K562 (cell line): ENCODE measurements at regions not wholly inside any gene's neighbourhood (a gene's known extent, or its start where the extent isn't known, plus 50 kb on each side); places are given as distances from the start of the nearest gene placed in this dataset.

ENCODE experiments used
- ATAC-seq: fragments of 200-7000 bp; cut with Tn5 transposase; 3 replicates; pipeline ENCODE4 v1.9.1; 2020; ENCODE audit warnings: moderate library complexity
- BruUV-seq: library from RNA; stranded (reverse); fragments of 400-500 nt; replicated peaks from 2 replicates; lab custom pipeline; 2021; lab: Mats Ljungman, UMichigan
- CTCF ChIA-PET: fragments of 300-600 bp; formaldehyde crosslinking; extraction: SDS; loops from one replicate; lab custom pipeline; 2021; ENCODE audit warnings: low intra/inter-chr PET ratio; lab: Yijun Ruan, JAX
- POLR2A ChIA-PET: fragments of 300-600, 350-650 bp; sonication (Branson Sonifier 250); formaldehyde crosslinking; extraction: SDS; loops from one replicate; lab custom pipeline; 2021; ENCODE audit warnings: antibody characterized with exemption, inconsistent platforms; lab: Yijun Ruan, JAX
- DNase-seq, 4 experiments: peaks; one replicate each; pipeline versions ENCODE4 v3.0.0 to v3.0.0-alpha.2; 2011 to 2018; ENCODE audit warnings: low spot score in 3 of 4, mixed read lengths in 3 of 4; ENCODE audit errors: extremely low read depth in 1 of 4
- FAIRE-seq: peaks from 2 replicates; lab custom pipeline; 2011; peaks lifted over from hg19 to GRCh38; lab: Jason Lieb, UNC
- H2AFZ ChIP-seq: 2 replicates; pipeline ENCODE4 v1.6.0; 2011; ENCODE audit warnings: low read depth, low read length, control low read depth, inconsistent platforms
- H3K27ac ChIP-seq: fragments of 200-600 bp; 3 replicates; pipeline ENCODE4 v1.8.0; 2011; ENCODE audit warnings: low read depth, mild to moderate bottlenecking, control low read depth, inconsistent platforms, low read length, moderate library complexity, mixed read lengths; ENCODE audit errors: extremely low read depth
- H3K27me3 ChIP-seq, 2 experiments: fragments of 300-600 bp in 1 of 2; 2 replicates in 1 of 2; 3 replicates in 1 of 2; pipeline versions ENCODE4 v1.6.0 to v1.8.0; 2011; ENCODE audit warnings: inconsistent platforms in 2 of 2, low read length in 2 of 2, mild to moderate bottlenecking in 1 of 2, mixed read lengths in 1 of 2, moderate library complexity in 1 of 2; ENCODE audit not compliant: control insufficient read depth in 2 of 2, insufficient read depth in 2 of 2
- H3K36me3 ChIP-seq: fragments of 300-600 bp; 3 replicates; pipeline ENCODE4 v1.8.0; 2011; ENCODE audit warnings: mild to moderate bottlenecking, low read length, inconsistent platforms; ENCODE audit not compliant: control insufficient read depth, insufficient read depth
- H3K4me1 ChIP-seq, 2 experiments: fragments of 200-600 bp in 1 of 2; replicated peaks in 1 of 2; 2 replicates in 1 of 2; 3 replicates in 1 of 2; pipeline versions ENCODE4 v1.5.1 to v1.8.0; 2011; ENCODE audit warnings: inconsistent platforms in 2 of 2, low read length in 2 of 2, mild to moderate bottlenecking in 1 of 2, mixed read lengths in 1 of 2, moderate library complexity in 1 of 2; ENCODE audit not compliant: control insufficient read depth in 2 of 2, insufficient read depth in 2 of 2
- H3K4me2 ChIP-seq: 2 replicates; pipeline ENCODE4 v1.6.1; 2011; ENCODE audit warnings: low read length, control low read depth, inconsistent platforms, mixed read lengths; ENCODE audit not compliant: insufficient read depth
- H3K4me3 ChIP-seq: fragments of 200-600 bp; sonication (generic), shearing (Covaris generic); 2 replicates; pipeline ENCODE4 v1.5.1; 2016; ENCODE audit warnings: control low read depth, inconsistent platforms
- H3K79me2 ChIP-seq: fragments of 200-600 bp; 3 replicates; pipeline ENCODE4 v1.8.0; 2011; ENCODE audit warnings: low read length, inconsistent platforms; ENCODE audit not compliant: control insufficient read depth, insufficient read depth
- H3K9ac ChIP-seq, 2 experiments: 2 replicates each; pipeline versions ENCODE4 v1.6.0 to v1.6.1; 2011; ENCODE audit warnings: low read depth in 2 of 2, low read length in 2 of 2, control low read depth in 1 of 2, inconsistent platforms in 1 of 2, mild to moderate bottlenecking in 1 of 2, mixed read lengths in 1 of 2; ENCODE audit not compliant: insufficient read depth in 1 of 2
- H3K9me1 ChIP-seq: one replicate; pipeline ENCODE4 v1.6.0; 2011; ENCODE audit warnings: inconsistent platforms, mild to moderate bottlenecking, low read length, moderate library complexity; ENCODE audit not compliant: control insufficient read depth, insufficient read depth
- H3K9me3 ChIP-seq: replicated peaks from 2 replicates; pipeline ENCODE4 v1.5.1; 2011; ENCODE audit warnings: low read depth, low read length, inconsistent platforms; ENCODE audit not compliant: control insufficient read depth, insufficient read depth
- H4K20me1 ChIP-seq: replicated peaks from 2 replicates; pipeline ENCODE4 v1.6.1; 2011; ENCODE audit warnings: low read length, inconsistent platforms, mixed read lengths; ENCODE audit not compliant: control insufficient read depth, insufficient read depth
- ARHGAP35 ChIP-seq: fragments of 450-650 bp; IDR thresholded peaks from 2 replicates; pipeline ENCODE4 v1.6.1; 2018; ENCODE audit not compliant: partially characterized antibody
- CCNT2 ChIP-seq: IDR thresholded peaks from 2 replicates; pipeline ENCODE4 v1.6.1; 2011; ENCODE audit warnings: borderline replicate concordance, low read depth, mild to moderate bottlenecking, moderate library complexity, mixed read lengths, low read length; ENCODE audit not compliant: insufficient read length; ENCODE audit errors: extremely low read depth
- CREB1 ChIP-seq, 2 experiments: sonication (generic) in 1 of 2; formaldehyde crosslinking in 1 of 2; IDR thresholded peaks; 2 replicates each; pipeline versions ENCODE4 v1.6.1 to v1.8.0; 2012 to 2022; ENCODE audit warnings: inconsistent platforms in 1 of 2, mild to moderate bottlenecking in 1 of 2, missing genetic modification reagents in 1 of 2, moderate library complexity in 1 of 2
- E2F3 ChIP-seq: fragments of 250-450 bp; sonication (Bioruptor Pico); IDR thresholded peaks from 2 replicates; pipeline ENCODE4 v1.4.0; 2020; ENCODE audit warnings: mild to moderate bottlenecking
- FOXK2 ChIP-seq, 2 experiments: fragments of 450-650 bp; IDR thresholded peaks in 1 of 2; conservative IDR thresholded peaks in 1 of 2; 2 replicates each; pipeline ENCODE4 v1.6.1; 2016; ENCODE audit warnings: low read depth in 2 of 2, mild to moderate bottlenecking in 1 of 2
- GABPA ChIP-seq: fragments of 200-800 bp; sonication (Bioruptor generic); conservative IDR thresholded peaks from 2 replicates; pipeline ENCODE4 v1.6.1; 2016; ENCODE audit warnings: low read depth, missing genetic modification characterization, missing compliant biosample characterization
- L3MBTL2 ChIP-seq: fragments of 450-650 bp; IDR thresholded peaks from 2 replicates; pipeline ENCODE4 v1.6.1; 2016; ENCODE audit warnings: mild to moderate bottlenecking, moderate library complexity
- NELFE ChIP-seq: IDR thresholded peaks from 2 replicates; pipeline ENCODE4 v1.6.1; 2011; ENCODE audit warnings: mild to moderate bottlenecking; ENCODE audit not compliant: insufficient read depth, insufficient read length
- NRF1 ChIP-seq, 2 experiments: fragments of 450-650 bp; IDR thresholded peaks in 1 of 2; conservative IDR thresholded peaks in 1 of 2; 2 replicates each; pipeline ENCODE4 v1.6.1; 2014; ENCODE audit warnings: mild to moderate bottlenecking in 2 of 2
- POU5F1 ChIP-seq: fragments of 150-350 bp; IDR thresholded peaks from 2 replicates; pipeline ENCODE4 v1.6.1; 2014; ENCODE audit warnings: borderline replicate concordance, low read length, low read depth, mild to moderate bottlenecking; ENCODE audit not compliant: partially characterized antibody
- RBM14 ChIP-seq: fragments of 200-400 bp; formaldehyde crosslinking; IDR thresholded peaks from 2 replicates; pipeline ENCODE4 v1.6.1; 2018; ENCODE audit warnings: low read depth, mild to moderate bottlenecking, low read length, moderate library complexity, borderline replicate concordance; ENCODE audit not compliant: insufficient read depth
- TCF7 ChIP-seq: sonication (generic); IDR thresholded peaks from 2 replicates; pipeline ENCODE4 v1.6.1; 2016; ENCODE audit warnings: antibody characterized with exemption, borderline replicate concordance
- ZBTB1 ChIP-seq: sonication (generic); formaldehyde crosslinking; IDR thresholded peaks from 2 replicates; pipeline ENCODE4 v1.8.1; 2023; ENCODE audit warnings: missing genetic modification reagents, low read depth, mild to moderate bottlenecking, borderline replicate concordance
- ZNF507 ChIP-seq: conservative IDR thresholded peaks from 2 replicates; pipeline ENCODE4 v1.6.1; 2017; ENCODE audit warnings: missing genetic modification characterization, missing compliant biosample characterization
- ZNF561 ChIP-seq: fragments of 450-650 bp; formaldehyde crosslinking; conservative IDR thresholded peaks from 2 replicates; pipeline ENCODE4 v1.4.0; 2020; ENCODE audit warnings: mild to moderate bottlenecking, moderate library complexity
- WGBS: fragments of 100-300 bp; shearing (Covaris generic); methylation state at CpG from one replicate; pipeline ENCODE4 v1.1.6; 2016; ENCODE audit warnings: low coverage, mixed read lengths; ENCODE audit not compliant: insufficient coverage; ENCODE audit errors: missing lambda C conversion rate; 5-methylcytosine and 5-hydroxymethylcytosine counted together
- in situ Hi-C: fragments of 300-500 bp; cut with MboI; formaldehyde crosslinking; loops from 4 replicates; pipeline ENCODE4 v1.15.0; 2018; ENCODE audit warnings: inconsistent platforms, mixed read lengths
- intact Hi-C: fragments of 100-400 bp; cut with micrococcal nuclease; formaldehyde crosslinking; loops from 2 replicates; pipeline ENCODE4 v1.14.2; 2022
- TF ChIP-seq, protein P1 (sequence below), 2 experiments: fragments of 450-650 bp; conservative IDR thresholded peaks; 2 replicates each; pipeline ENCODE4 v1.6.1; 2017; ENCODE audit warnings: mild to moderate bottlenecking in 2 of 2, moderate library complexity in 2 of 2
- TF ChIP-seq, protein P2 (sequence below): fragments of 250-450 bp; sonication (Bioruptor Pico); IDR thresholded peaks from 2 replicates; pipeline ENCODE4 v1.4.0; 2020; ENCODE audit warnings: borderline replicate concordance
- TF ChIP-seq, protein P3 (sequence below): IDR thresholded peaks from 2 replicates; pipeline ENCODE4 v1.6.1; 2011; ENCODE audit warnings: borderline replicate concordance, low read depth, mild to moderate bottlenecking, moderate library complexity, low read length; ENCODE audit not compliant: insufficient read depth, poor library complexity, severe bottlenecking

DNA sequence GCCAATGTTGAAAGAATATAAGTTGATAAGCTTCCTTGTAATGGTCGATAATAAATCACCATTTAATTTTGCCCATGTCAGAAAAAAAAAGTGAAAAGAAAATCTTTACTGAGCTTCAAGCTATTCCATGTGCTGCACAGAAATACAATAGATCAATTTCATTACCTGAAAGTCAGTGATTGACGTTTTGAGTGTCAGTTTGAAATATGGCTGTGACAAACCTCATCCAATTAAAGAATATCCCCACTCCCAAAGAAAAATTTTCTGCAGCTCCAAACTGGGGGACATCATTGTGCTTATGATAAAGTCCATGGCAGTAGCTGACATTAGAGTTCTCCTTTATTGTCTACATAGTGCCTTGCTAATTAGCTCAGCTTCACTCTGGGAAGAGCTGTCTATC is 184.8 kb upstream of the RPRM start:
- Histone ChIP-seq H3K4me2 (no peak overlapping the region), H3K9me1 (no peaks in the 10 kb centered on the region), H3K36me3 (no peaks in the 10 kb centered on the region), H3K27me3 (no peaks in the 10 kb centered on the region), H3K9ac (no peak overlapping the region), H3K4me1 (no peaks in the 10 kb centered on the region), H3K9me3 (no peaks in the 10 kb centered on the region; the same call in none of the 2 replicates), H3K79me2 (no peaks in the 10 kb centered on the region), H4K20me1 (no peaks in the 10 kb centered on the region), H3K27ac (no peak overlapping the region), H3K4me3 (no peak overlapping the region), H2AFZ (no peak overlapping the region)
- in situ Hi-C loops (no loop called here), intact Hi-C loops (no loop called here)
- FAIRE-seq (no peak), DNase-seq (no peak), ATAC-seq (no peak)
- no TSS peak for BruUV-seq
- POLR2A ChIA-PET: no interaction called here
- 0% methylated on average over 2 of the region's 2 CpGs for WGBS
- CTCF ChIA-PET: no interaction called here
- TF ChIP-seq L3MBTL2 (no peak), CREB1 (IDR thresholded peaks at IDR 0.05) (no peak), CREB1 (CRISPR knock-in tag; IDR thresholded peaks at IDR 0.05) (no peak), POU5F1 (no peak), GABPA (tag) (no peak), ARHGAP35 (no peak), CCNT2 (no peak), E2F3 (CRISPR knock-in tag) (no peak), TCF7 (no peak), ZBTB1 (CRISPR knock-in tag) (no peak), ZNF507 (tag) (no peak), FOXK2 (conservative IDR thresholded peaks at IDR 0.05 in 1 of 2, IDR thresholded peaks at IDR 0.05 in 1 of 2; ENCODE audit: low read depth in 2 of 2) (no peak), RBM14 (no peak), ZNF561 (no peak), NRF1 (conservative IDR thresholded peaks at IDR 0.05 in 1 of 2, IDR thresholded peaks at IDR 0.05 in 1 of 2) (no peak), NELFE (no peak)
- TF ChIP-seq, protein P1, sequence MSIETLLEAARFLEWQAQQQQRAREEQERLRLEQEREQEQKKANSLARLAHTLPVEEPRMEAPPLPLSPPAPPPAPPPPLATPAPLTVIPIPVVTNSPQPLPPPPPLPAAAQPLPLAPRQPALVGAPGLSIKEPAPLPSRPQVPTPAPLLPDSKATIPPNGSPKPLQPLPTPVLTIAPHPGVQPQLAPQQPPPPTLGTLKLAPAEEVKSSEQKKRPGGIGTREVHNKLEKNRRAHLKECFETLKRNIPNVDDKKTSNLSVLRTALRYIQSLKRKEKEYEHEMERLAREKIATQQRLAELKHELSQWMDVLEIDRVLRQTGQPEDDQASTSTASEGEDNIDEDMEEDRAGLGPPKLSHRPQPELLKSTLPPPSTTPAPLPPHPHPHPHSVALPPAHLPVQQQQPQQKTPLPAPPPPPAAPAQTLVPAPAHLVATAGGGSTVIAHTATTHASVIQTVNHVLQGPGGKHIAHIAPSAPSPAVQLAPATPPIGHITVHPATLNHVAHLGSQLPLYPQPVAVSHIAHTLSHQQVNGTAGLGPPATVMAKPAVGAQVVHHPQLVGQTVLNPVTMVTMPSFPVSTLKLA (conservative IDR thresholded peaks at IDR 0.05): no peak
- TF ChIP-seq, protein P2, sequence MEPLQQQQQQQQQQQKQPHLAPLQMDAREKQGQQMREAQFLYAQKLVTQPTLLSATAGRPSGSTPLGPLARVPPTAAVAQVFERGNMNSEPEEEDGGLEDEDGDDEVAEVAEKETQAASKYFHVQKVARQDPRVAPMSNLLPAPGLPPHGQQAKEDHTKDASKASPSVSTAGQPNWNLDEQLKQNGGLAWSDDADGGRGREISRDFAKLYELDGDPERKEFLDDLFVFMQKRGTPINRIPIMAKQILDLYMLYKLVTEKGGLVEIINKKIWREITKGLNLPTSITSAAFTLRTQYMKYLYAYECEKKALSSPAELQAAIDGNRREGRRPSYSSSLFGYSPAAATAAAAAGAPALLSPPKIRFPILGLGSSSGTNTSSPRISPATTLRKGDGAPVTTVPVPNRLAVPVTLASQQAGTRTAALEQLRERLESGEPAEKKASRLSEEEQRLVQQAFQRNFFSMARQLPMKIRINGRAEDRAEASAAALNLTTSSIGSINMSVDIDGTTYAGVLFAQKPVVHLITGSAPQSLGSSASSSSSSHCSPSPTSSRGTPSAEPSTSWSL (CRISPR knock-in tag): no peak
- TF ChIP-seq, protein P3, sequence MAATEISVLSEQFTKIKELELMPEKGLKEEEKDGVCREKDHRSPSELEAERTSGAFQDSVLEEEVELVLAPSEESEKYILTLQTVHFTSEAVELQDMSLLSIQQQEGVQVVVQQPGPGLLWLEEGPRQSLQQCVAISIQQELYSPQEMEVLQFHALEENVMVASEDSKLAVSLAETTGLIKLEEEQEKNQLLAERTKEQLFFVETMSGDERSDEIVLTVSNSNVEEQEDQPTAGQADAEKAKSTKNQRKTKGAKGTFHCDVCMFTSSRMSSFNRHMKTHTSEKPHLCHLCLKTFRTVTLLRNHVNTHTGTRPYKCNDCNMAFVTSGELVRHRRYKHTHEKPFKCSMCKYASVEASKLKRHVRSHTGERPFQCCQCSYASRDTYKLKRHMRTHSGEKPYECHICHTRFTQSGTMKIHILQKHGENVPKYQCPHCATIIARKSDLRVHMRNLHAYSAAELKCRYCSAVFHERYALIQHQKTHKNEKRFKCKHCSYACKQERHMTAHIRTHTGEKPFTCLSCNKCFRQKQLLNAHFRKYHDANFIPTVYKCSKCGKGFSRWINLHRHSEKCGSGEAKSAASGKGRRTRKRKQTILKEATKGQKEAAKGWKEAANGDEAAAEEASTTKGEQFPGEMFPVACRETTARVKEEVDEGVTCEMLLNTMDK: no peak
